K562 (cell line): ENCODE measurements at regions not wholly inside any gene's neighbourhood (a gene's known extent, or its start where the extent isn't known, plus 50 kb on each side); places are given as distances from the start of the nearest gene placed in this dataset.

Source experiments
- ATAC-seq: fragments of 200-7000 bp; cut with Tn5 transposase; 3 replicates; pipeline ENCODE4 v1.9.1; 2020; ENCODE audit warnings: moderate library complexity
- BruUV-seq: library from RNA; stranded (reverse); fragments of 400-500 nt; replicated peaks from 2 replicates; lab custom pipeline; 2021; lab: Mats Ljungman, UMichigan
- CTCF ChIA-PET: fragments of 300-600 bp; formaldehyde crosslinking; extraction: SDS; loops from one replicate; lab custom pipeline; 2021; ENCODE audit warnings: low intra/inter-chr PET ratio; lab: Yijun Ruan, JAX
- POLR2A ChIA-PET: fragments of 300-600, 350-650 bp; sonication (Branson Sonifier 250); formaldehyde crosslinking; extraction: SDS; loops from one replicate; lab custom pipeline; 2021; ENCODE audit warnings: antibody characterized with exemption, inconsistent platforms; lab: Yijun Ruan, JAX
- DNase-seq, 4 experiments: peaks; one replicate each; pipeline versions ENCODE4 v3.0.0 to v3.0.0-alpha.2; 2011 to 2018; ENCODE audit warnings: low spot score in 3 of 4, mixed read lengths in 3 of 4; ENCODE audit errors: extremely low read depth in 1 of 4
- FAIRE-seq: peaks from 2 replicates; lab custom pipeline; 2011; peaks lifted over from hg19 to GRCh38; lab: Jason Lieb, UNC
- H2AFZ ChIP-seq: 2 replicates; pipeline ENCODE4 v1.6.0; 2011; ENCODE audit warnings: low read depth, low read length, control low read depth, inconsistent platforms
- H3K27ac ChIP-seq: fragments of 200-600 bp; 3 replicates; pipeline ENCODE4 v1.8.0; 2011; ENCODE audit warnings: low read depth, mild to moderate bottlenecking, control low read depth, inconsistent platforms, low read length, moderate library complexity, mixed read lengths; ENCODE audit errors: extremely low read depth
- H3K27me3 ChIP-seq, 2 experiments: fragments of 300-600 bp in 1 of 2; 2 replicates in 1 of 2; 3 replicates in 1 of 2; pipeline versions ENCODE4 v1.6.0 to v1.8.0; 2011; ENCODE audit warnings: inconsistent platforms in 2 of 2, low read length in 2 of 2, mild to moderate bottlenecking in 1 of 2, mixed read lengths in 1 of 2, moderate library complexity in 1 of 2; ENCODE audit not compliant: control insufficient read depth in 2 of 2, insufficient read depth in 2 of 2
- H3K36me3 ChIP-seq: fragments of 300-600 bp; 3 replicates; pipeline ENCODE4 v1.8.0; 2011; ENCODE audit warnings: mild to moderate bottlenecking, low read length, inconsistent platforms; ENCODE audit not compliant: control insufficient read depth, insufficient read depth
- H3K4me1 ChIP-seq, 2 experiments: fragments of 200-600 bp in 1 of 2; replicated peaks in 1 of 2; 2 replicates in 1 of 2; 3 replicates in 1 of 2; pipeline versions ENCODE4 v1.5.1 to v1.8.0; 2011; ENCODE audit warnings: inconsistent platforms in 2 of 2, low read length in 2 of 2, mild to moderate bottlenecking in 1 of 2, mixed read lengths in 1 of 2, moderate library complexity in 1 of 2; ENCODE audit not compliant: control insufficient read depth in 2 of 2, insufficient read depth in 2 of 2
- H3K4me2 ChIP-seq: 2 replicates; pipeline ENCODE4 v1.6.1; 2011; ENCODE audit warnings: low read length, control low read depth, inconsistent platforms, mixed read lengths; ENCODE audit not compliant: insufficient read depth
- H3K4me3 ChIP-seq: fragments of 200-600 bp; sonication (generic), shearing (Covaris generic); 2 replicates; pipeline ENCODE4 v1.5.1; 2016; ENCODE audit warnings: control low read depth, inconsistent platforms
- H3K79me2 ChIP-seq: fragments of 200-600 bp; 3 replicates; pipeline ENCODE4 v1.8.0; 2011; ENCODE audit warnings: low read length, inconsistent platforms; ENCODE audit not compliant: control insufficient read depth, insufficient read depth
- H3K9ac ChIP-seq, 2 experiments: 2 replicates each; pipeline versions ENCODE4 v1.6.0 to v1.6.1; 2011; ENCODE audit warnings: low read depth in 2 of 2, low read length in 2 of 2, control low read depth in 1 of 2, inconsistent platforms in 1 of 2, mild to moderate bottlenecking in 1 of 2, mixed read lengths in 1 of 2; ENCODE audit not compliant: insufficient read depth in 1 of 2
- H3K9me1 ChIP-seq: one replicate; pipeline ENCODE4 v1.6.0; 2011; ENCODE audit warnings: inconsistent platforms, mild to moderate bottlenecking, low read length, moderate library complexity; ENCODE audit not compliant: control insufficient read depth, insufficient read depth
- H3K9me3 ChIP-seq: replicated peaks from 2 replicates; pipeline ENCODE4 v1.5.1; 2011; ENCODE audit warnings: low read depth, low read length, inconsistent platforms; ENCODE audit not compliant: control insufficient read depth, insufficient read depth
- H4K20me1 ChIP-seq: replicated peaks from 2 replicates; pipeline ENCODE4 v1.6.1; 2011; ENCODE audit warnings: low read length, inconsistent platforms, mixed read lengths; ENCODE audit not compliant: control insufficient read depth, insufficient read depth
- CHD1 ChIP-seq: fragments of 200-600 bp; sonication (generic); IDR thresholded peaks from one replicate; pipeline ENCODE4 v1.6.1; 2012; ENCODE audit warnings: mild to moderate bottlenecking, moderate library complexity, low read length, inconsistent platforms
- ELK1 ChIP-seq: sonication (generic); formaldehyde crosslinking; IDR thresholded peaks from 2 replicates; pipeline ENCODE4 v1.8.1; 2022; ENCODE audit warnings: missing genetic modification reagents
- HMG20B ChIP-seq: fragments of 250-450 bp; sonication (Bioruptor Pico); IDR thresholded peaks from 2 replicates; pipeline ENCODE4 v1.5.0; 2021; ENCODE audit warnings: mild to moderate bottlenecking
- MYNN ChIP-seq, 2 experiments: sonication (generic); formaldehyde crosslinking in 1 of 2; IDR thresholded peaks; 2 replicates each; pipeline versions ENCODE4 v1.5.0 to v1.6.1; 2016 to 2020; ENCODE audit warnings: antibody characterized with exemption in 1 of 2, missing genetic modification reagents in 1 of 2
- NCOA4 ChIP-seq: fragments of 450-650 bp; IDR thresholded peaks from 2 replicates; pipeline ENCODE4 v1.6.1; 2018; ENCODE audit warnings: mild to moderate bottlenecking; ENCODE audit not compliant: partially characterized antibody
- NR1H2 ChIP-seq: sonication (generic); formaldehyde crosslinking; IDR thresholded peaks from 2 replicates; pipeline ENCODE4 v1.4.0; 2020; ENCODE audit warnings: mild to moderate bottlenecking, missing genetic modification reagents
- POU5F1 ChIP-seq: fragments of 150-350 bp; IDR thresholded peaks from 2 replicates; pipeline ENCODE4 v1.6.1; 2014; ENCODE audit warnings: borderline replicate concordance, low read length, low read depth, mild to moderate bottlenecking; ENCODE audit not compliant: partially characterized antibody
- SMARCA4 ChIP-seq: fragments of 450-650 bp; IDR thresholded peaks from 2 replicates; pipeline ENCODE4 v1.6.1; 2016
- ZNF785 ChIP-seq: fragments of 250-450 bp; sonication (Bioruptor Pico); IDR thresholded peaks from 2 replicates; pipeline ENCODE4 v1.4.0; 2020; ENCODE audit warnings: mild to moderate bottlenecking
- WGBS: fragments of 100-300 bp; shearing (Covaris generic); methylation state at CpG from one replicate; pipeline ENCODE4 v1.1.6; 2016; ENCODE audit warnings: low coverage, mixed read lengths; ENCODE audit not compliant: insufficient coverage; ENCODE audit errors: missing lambda C conversion rate; 5-methylcytosine and 5-hydroxymethylcytosine counted together
- in situ Hi-C: fragments of 300-500 bp; cut with MboI; formaldehyde crosslinking; loops from 4 replicates; pipeline ENCODE4 v1.15.0; 2018; ENCODE audit warnings: inconsistent platforms, mixed read lengths
- intact Hi-C: fragments of 100-400 bp; cut with micrococcal nuclease; formaldehyde crosslinking; loops from 2 replicates; pipeline ENCODE4 v1.14.2; 2022
- TF ChIP-seq, protein P1 (sequence below): fragments of 250-450 bp; sonication (Bioruptor Pico); IDR thresholded peaks from 2 replicates; pipeline ENCODE4 v1.8.0; 2022; ENCODE audit warnings: moderate library complexity, mild to moderate bottlenecking, inconsistent platforms
- TF ChIP-seq, protein P2 (sequence below), 2 experiments: fragments of 250-450 bp in 1 of 2; fragments of 450-650 bp in 1 of 2; sonication (Bioruptor Pico) in 1 of 2; IDR thresholded peaks; 2 replicates each; pipeline versions ENCODE4 v1.6.1 to v1.8.0; 2016 to 2021; ENCODE audit warnings: mild to moderate bottlenecking in 2 of 2, moderate library complexity in 2 of 2, missing compliant biosample characterization in 1 of 2, missing genetic modification characterization in 1 of 2

- H3K4me1 ChIP-seq, result no peaks in the 10 kb centered on the region
- H3K9me1 ChIP-seq, result no peaks in the 10 kb centered on the region
- ATAC-seq (no peak), DNase-seq (no peak), FAIRE-seq (no peak)
- ChIA-PET CTCF (no interaction called here), POLR2A (no interaction called here)
- no peak overlapping the region for H3K9ac ChIP-seq
- TF ChIP-seq ZNF785 (CRISPR knock-in tag) (no peak), NR1H2 (CRISPR knock-in tag) (no peak), POU5F1 (no peak), SMARCA4 (no peak), ELK1 (CRISPR knock-in tag) (no peak), MYNN (IDR thresholded peaks at IDR 0.05) (no peak), MYNN (CRISPR knock-in tag; IDR thresholded peaks at IDR 0.05) (no peak), HMG20B (CRISPR knock-in tag) (no peak), NCOA4 (no peak), CHD1 (no peak)
- TF ChIP-seq, protein P1, sequence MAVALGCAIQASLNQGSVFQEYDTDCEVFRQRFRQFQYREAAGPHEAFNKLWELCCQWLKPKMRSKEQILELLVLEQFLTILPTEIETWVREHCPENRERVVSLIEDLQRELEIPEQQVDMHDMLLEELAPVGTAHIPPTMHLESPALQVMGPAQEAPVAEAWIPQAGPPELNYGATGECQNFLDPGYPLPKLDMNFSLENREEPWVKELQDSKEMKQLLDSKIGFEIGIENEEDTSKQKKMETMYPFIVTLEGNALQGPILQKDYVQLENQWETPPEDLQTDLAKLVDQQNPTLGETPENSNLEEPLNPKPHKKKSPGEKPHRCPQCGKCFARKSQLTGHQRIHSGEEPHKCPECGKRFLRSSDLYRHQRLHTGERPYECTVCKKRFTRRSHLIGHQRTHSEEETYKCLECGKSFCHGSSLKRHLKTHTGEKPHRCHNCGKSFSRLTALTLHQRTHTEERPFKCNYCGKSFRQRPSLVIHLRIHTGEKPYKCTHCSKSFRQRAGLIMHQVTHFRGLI (CRISPR knock-in tag), result no peak
- TF ChIP-seq, protein P2, sequence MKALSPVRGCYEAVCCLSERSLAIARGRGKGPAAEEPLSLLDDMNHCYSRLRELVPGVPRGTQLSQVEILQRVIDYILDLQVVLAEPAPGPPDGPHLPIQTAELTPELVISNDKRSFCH (CRISPR knock-in tag; IDR thresholded peaks at IDR 0.05), result no peak
- TF ChIP-seq, protein P2 (tag; IDR thresholded peaks at IDR 0.05), result no peak
- intact Hi-C loops, result no loop called here
- H3K4me3 ChIP-seq, result no peak overlapping the region
- no peak overlapping the region for H2AFZ ChIP-seq
- H3K27ac ChIP-seq, result no peak overlapping the region
- H3K9me3 ChIP-seq, result no peaks in the 10 kb centered on the region; the same call in 1 of the 2 replicates
- no peaks in the 10 kb centered on the region for H3K79me2 ChIP-seq
- no peaks in the 10 kb centered on the region for H4K20me1 ChIP-seq
- WGBS, result 4% methylated on average over 4 of the region's 4 CpGs
- in situ Hi-C loops, result no loop called here
- BruUV-seq, result no TSS peak
- H3K36me3 ChIP-seq, result no peaks in the 10 kb centered on the region
- no peak overlapping the region for H3K4me2 ChIP-seq
- no peaks in the 10 kb centered on the region for H3K27me3 ChIP-seq
These were observed 296.4 kb upstream of the STS start for GRCh38 chrX:6851140-6851539.
